DMS 273 (cell line): ENCODE measurements at regions not wholly inside any gene's neighbourhood (a gene's known extent, or its start where the extent isn't known, plus 50 kb on each side); places are given as distances from the start of the nearest gene placed in this dataset.

Experiments
- DNase-seq: peaks from one replicate; lab custom pipeline; 2025; ENCODE audit not compliant: unreplicated experiment; lab: John Stamatoyannopoulos, UW

DNA sequence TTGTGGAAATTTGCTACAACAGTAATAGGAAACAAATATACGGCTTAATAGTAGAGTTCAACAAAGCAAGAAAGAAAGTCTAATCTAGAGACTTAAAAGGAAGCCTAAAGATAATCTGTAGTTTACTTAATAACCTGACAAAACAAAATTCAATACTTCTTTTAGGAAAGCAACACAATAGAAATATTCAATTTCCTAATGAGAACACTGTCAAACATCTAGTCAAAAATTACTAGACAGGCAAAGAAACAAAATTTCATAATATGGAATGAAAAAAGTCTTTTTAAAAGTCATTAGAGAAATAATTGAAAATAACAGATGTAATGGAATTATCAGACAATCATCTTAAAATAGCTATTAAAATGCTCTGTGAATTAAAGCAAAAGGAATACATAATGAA, 692.5 kb upstream of the ADAMTS16 start:
- DNase-seq = no peak

DNA sequence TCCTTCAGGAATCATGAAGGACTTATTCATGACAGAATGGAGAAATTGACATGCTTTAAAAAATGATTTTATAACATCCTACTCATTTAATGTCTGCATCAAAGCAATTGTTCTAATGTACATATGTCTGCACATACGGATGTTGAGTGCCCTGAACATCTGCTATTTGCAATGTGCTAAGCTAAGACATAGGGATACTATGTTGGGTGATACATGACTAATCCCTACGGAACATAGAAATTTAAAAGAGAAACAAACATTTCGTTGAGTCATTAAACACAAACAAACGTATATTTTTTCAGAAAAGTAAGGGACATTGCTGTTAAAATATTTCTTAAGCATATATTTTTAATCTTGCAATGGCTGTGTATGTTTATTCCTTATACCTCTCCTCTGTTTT, 686.5 kb upstream of the ADAMTS16 start:
- no peak for DNase-seq

DNA sequence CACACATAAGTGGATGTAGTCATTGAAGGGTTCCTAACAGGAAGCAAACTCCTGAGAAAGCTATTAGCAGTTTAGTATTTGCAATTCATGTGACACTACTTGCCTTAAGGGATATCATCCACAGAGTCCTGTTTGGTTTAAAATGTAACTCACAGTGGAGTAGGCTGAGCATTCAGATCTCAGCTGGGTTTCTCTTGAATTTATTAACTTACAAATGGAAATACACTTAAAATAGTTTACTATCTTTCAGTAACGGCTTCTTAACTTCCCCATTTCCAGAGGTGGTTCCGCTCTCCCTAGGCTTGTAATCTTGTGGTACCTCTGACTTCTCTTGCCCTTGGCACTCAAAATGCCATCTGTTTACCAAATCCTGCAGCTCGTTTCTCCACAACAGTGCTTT, 660.7 kb upstream of the ADAMTS16 start:
- DNase-seq = no peak

DNA sequence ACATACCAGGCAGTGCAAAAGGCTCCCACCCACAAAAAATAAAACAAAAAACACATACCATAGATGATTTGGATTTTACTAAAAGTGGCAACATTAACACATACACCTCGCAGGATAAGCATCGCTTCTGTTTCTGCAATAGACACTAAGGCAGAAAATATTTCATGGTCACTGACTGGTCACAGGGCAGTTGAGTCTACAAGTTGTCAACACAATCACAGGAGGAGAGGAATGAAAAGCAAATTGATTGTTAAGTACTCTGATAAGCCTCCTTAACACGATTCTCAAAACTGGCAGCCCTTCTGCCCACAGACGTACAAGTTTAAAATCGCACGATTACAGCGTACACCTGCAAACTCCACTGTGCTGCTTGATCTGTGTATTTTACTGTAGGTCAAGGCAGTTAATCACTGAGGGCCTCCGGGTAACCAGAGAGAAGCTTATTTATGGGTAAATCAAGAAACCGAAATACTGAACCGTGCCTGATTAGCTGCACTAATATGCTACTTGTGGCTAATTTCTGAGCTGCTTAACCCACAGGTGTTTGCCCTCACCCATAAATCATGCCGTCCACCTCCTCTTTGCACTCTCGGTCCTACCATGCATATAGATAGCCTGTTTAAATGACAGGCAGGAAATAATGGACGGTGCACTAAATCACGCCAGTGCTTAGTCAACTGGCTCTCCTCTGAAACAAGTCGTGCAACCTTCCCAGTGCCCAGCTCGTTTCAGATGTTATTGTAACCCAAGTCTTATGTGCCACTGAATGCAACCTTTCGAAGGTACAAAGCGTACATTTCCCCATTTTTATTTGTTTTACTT, 659.4 kb upstream of the ADAMTS16 start:
- no peak for DNase-seq

DNA sequence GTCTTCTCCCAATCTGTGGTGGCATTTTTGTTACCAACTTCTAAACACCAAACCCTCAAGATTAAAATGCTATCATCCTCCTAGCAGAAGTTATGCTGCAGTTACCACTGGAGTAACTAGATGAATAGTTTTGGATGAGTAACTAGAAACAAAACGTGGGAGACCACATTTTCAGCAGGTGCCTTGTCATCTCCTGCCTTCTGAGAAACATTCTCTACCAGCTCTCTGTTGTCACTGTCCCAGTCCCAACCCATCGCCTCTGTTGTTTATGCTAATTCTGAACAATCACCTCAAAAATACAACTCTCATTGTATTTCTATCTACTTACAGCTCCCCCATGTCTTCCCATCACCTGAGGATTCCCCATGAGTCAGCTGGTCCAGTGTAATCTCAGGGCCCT, 652.5 kb upstream of the ADAMTS16 start:
- DNase-seq = no peak

DNA sequence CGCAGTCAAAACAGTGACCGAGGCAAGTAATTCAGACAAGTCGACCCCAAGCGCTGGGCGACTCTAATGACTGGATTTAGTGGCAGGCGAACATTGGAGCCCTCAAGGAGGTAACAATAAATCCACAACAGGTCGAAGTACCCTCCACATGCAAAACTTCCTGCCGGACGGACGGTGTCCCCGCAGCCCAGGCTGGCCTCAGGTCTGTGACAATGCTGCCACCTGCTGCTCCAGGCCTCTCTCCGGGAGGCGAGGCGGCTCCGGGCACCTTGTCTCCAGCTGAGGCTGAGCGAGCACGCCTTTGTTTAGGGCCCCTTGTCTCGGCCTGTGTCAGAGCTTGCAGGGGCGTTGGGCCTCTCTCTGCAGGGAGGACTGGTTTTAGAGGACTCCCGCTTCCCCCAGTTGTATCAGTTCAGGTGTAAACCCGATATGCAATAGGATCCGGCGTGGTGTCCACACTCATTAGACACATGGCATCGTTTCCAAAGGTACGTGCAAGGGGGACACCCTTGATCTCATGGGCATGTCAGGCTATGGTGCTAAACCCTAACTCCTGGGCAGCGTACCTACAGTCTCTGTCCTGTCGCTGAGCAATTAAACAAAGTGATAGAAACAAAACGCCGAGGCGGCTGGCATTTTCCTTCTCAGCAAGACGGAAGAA, 628.0 kb upstream of the ADAMTS16 start:
- DNase-seq = peak; percentile 6

DNA sequence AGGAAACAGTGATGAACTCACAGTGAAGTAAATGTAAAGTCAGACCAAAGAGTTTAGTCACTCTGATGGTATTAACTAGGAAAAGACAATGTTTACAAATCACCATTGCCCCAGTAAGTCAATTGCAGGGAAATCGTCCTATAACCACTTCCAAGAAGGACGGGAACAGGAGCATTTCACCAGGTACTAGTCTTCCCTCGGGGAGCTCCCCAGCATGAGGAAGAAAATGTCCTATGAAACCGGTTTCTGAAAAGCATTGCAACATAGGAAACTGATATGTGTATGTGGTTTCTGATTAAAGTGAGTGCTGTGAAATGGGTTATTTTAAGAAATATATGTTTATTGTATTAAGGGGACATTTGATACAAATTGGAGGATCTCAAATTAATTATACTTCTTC, 626.7 kb upstream of the ADAMTS16 start:
- no peak for DNase-seq

DNA sequence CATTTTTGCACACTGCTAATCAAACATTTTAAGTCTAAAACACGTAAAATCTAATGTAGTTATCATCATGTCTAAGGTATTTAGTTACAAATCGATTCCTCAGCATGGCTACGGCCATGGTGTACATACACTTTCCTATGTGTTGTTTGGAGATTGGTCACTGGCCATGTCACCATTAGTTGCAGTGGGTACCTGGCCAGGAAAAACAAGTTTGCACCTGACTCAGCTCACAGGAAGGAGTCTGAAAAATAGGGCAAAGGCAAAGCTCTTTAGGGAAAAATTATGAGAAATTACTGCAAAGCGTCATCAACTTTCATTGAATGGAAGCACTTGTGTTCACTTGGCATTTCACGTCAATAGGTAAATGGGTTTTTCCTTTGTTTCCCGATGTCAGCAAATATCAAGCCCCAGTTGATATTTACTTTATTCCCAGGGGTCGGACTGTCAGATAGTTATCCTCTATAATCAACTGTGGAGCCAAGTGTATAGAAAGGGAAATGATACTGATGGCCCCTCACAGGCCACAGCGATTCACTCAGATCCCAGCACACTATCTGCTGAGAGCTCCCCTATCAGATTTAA, 626.0 kb upstream of the ADAMTS16 start:
- DNase-seq = no peak

DNA sequence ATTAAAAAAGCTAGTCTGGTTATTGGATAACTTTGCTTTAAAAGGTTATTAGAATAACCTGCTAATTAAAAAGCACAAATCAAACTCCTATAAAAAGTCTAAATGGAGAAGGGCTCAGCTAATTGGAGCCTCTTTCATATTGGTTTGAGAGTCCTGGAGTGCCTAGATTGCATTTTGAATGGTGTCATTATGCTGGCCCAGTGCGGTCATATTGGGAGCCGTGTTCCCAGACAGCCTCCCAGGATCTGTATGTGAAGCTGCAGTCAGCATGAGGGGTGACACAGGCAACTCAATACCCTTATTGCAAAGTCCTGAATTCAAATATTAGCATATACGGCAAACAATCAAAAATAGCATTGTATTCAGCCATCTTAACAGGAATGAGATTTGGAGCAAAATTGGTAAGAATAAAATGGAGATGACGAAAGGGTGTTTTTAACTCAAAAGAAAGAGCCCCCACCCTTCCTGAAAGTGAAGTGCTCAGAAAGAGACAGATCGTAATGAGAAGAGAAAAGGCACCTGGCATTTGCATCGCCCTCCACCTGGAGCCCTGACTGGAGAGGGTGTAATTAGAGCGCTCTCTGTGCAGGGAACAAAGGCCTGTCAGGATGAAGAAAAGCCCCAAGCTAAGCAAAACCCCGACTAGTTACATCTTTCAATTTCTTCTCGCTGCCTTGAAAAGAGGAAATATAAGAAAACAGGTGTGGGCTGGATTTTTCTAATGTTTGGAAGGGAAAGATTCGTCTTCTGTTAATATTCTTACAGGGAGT, 621.0 kb upstream of the ADAMTS16 start:
- no peak for DNase-seq

DNA sequence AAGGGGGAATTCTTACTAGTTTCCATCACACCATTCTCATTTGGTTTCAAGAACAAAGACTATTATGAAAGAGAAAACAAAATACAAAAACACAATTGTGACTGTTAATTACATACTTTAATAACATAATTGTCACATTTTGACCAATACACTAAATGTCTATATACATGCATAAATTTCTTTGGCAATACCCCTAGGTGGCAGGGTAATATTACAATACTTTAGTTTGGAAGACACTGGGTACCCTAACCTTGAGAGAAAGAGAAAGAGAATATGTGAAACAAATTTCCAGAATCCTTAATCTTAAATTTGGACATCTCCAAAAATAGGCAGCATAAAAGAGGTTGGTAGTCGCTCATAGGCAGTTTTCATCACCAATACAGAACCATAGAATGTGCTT, 619.6 kb upstream of the ADAMTS16 start:
- DNase-seq = no peak

DNA sequence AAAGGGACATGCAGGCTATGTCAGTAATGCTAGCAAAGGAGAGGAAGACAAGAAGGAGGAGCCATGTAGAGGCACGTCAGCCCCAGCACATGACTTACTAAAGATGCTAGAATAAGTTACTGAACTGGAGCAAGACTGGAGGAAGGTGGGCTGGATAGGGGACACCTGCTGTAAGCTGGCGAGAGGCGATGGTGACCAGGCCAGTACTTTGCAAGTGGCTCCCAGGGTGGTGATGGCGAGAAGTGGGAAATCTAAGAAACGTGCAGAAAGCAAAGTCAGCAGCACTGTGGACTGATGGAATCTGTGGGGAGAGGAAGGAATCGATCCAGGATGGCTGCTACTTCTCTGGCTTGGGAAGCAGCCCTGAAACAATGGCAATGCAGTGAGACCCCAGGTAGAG, 617.1 kb upstream of the ADAMTS16 start:
- no peak for DNase-seq

DNA sequence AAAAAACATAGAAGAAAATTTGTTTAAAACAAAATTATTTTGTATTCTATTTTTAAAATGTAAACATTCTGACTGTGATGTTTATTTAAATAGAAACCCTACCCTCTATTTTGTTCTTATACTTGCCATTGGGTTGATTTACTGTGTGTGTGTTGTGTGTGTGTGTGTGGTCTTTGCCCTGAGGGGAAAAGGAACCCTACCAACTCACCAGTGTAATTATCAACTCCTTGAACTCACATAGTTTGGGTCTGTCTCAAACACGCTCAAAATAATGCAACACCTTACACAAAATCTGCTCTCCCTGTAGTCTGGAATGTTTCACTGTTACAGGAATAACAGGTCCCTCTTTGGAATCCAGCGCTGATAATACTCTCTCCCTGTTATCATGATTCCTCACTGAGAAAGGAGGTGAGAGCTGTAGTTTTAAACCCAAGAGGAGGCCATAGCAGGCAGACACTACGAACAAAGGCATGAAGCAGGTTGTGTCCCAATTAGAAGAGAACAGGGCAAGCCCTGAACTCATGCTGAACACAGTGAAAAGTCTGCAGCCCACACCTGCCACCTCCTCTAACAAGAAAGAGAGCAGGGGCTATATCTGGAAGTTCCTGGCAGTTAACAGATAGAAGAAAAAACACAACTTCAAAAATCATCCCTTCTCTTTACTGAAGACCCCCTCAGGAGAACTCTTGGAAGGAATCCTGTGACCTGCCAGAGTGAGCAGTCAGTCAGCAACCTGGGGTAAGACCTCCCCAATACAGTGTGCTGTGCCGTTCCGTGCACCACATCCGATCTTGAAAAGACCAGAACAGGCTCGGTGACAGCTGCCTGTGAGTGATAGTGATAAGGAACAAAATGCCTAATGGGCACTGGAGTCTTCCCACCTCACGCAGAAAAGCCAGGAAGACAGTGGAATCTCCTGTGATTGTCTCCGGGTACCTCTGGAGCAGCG, 608.1 kb upstream of the ADAMTS16 start:
- DNase-seq = no peak

DNA sequence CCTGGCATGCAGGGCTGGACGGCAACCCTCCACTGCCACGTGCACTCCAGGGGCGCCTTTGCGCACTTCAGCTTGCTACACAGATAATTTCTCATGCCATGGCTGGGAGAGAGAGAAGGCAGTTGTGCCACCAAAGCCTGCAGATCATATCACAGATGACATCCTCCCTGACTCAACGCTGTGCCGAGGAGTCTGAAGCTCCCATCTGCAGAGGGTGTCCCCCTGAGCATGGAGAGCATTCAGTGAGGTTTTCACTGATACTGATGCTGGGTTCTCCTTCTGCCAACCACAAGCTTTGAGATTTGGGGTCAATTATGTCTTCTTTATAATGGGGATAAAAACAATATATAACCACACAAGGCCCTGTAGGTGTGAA, 607.4 kb upstream of the ADAMTS16 start:
- DNase-seq = no peak

DNA sequence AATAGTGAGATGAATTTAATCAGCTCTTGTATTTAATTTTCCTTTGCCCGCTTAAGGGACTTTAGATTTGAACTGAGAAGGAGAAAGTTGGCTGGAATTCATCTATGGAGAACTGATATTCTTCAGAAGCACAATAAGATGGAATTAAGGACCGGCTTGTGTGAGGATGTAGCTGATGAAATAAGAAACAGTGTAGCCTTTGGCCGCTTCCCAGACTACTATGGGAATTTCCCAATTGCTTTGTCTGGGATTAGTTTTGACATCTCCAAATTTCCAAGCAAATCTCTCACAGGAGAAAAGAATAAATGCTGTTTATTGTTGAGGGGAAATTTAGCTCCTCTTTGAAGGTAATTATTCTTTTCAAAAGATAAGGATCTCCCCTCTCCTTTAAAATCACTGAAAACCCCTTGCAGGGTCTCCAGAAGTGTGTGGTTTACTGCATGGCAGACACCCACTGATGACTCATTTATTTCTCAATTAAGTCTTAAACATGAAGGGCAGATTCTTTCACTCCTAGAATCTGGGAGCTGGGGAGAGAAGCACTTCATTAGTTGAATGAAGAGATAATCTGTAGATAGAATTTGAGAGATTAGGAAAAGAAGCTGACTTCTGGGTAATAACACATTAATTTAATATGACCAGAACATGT, 606.5 kb upstream of the ADAMTS16 start:
- no peak for DNase-seq

DNA sequence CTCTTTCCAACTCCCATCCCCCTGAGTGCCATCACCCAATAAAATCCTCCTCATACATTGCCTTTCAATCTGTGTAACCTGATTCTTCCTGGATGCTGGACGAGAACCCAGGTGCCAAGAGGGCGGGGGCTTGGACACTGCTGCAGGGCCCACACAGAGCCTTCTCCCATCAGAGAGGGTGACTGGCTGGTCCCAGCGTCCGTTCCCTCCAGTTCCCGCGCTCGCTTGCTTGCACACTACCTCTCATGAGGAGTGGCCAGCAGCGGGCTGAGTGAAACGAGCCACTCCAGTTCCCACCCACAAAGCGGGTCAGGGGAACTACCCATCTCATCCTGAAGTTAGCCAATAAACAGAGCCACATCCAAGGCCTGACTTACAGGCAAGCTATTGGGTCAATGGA, 602.6 kb upstream of the ADAMTS16 start:
- DNase-seq = no peak

DNA sequence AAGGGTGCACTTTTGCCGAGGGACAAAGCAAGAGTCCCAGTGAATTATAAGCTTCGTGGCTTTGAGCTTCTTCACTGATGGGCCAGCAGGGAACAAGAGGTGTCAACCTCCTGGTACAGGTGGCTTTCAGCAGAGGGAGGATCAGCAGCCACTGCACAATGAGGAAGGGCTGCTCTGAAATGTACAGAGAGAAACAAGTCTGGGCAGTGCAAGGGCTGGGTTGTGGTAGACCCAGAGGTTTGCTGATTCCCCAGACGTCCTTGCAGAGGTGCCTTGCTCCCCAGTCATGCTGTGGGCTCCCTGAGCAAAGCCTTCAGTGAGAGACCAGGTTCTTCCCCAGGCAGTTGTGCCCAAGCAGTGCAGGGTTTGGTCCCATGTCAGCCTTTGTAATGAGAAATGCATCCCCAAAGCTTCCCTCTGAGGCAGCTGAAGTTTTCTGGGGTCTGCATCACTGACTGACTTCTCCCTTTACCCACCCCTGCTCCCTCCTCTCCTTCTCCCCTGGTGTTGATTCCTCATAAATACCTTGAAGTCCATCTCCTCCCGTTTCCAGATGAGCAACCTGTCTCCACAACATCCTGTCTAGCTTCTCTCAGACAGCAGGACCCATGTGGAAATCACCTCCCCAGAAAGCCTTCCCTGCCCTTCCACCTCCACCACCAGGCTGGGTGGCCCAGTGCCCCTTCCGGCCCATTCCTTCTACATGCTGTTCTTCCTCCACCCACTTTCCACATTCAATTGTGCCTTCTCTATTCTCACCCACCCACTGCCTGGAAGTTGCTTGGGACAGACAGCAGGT, 599.6 kb upstream of the ADAMTS16 start:
- no peak for DNase-seq

DNA sequence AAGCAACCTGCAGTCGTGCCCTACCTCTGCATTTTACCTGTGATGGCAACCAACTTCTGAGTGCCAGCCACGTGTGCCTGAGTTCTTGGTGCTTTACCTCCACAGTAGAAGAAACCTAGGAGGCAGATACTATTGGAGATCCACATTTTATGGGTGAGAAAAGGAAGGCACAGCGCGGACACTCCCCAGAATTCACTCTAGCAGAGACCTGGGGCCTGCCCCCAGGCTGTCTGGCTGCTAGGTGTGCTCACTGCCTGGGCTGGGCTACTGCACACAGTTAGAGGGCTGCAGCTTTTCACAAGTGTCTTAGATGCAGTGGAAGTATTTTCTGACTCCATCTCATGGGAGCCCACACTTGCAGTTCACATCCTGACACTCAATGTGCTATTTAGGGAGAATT, 598.8 kb upstream of the ADAMTS16 start:
- no peak for DNase-seq

DNA sequence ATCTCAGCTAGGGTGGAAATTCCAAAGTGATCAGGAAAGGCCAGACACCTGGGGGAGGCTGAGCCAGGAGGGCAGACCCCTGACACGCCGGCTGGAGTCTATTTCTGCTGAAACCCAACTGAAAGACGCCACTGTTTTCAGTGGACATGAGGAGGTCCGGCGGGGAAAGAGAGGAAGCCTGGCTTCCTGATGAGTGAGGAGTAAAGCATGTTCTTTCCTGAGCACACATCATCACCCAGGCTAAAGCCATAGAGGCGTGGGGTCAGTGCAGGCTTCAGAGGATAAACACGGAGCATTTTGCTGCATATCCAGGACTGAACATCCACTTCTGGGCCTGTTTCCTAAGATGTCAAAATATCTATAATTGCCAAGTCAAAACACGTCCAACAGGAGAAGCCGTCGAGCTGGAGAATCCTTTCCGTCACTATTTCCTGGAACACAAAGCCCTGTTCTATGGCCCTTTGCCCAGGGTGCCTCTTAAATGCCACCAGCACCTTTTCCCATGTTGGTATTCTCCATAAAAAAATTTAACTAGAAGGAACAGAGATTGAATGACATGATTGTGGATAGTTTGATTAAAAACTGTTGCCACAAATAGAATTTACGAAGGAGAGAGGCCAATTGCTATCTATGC, 597.9 kb upstream of the ADAMTS16 start:
- DNase-seq = no peak
